ENCODE measurements at regions not wholly inside any gene's neighbourhood (a gene's known extent, or its start where the extent isn't known, plus 50 kb on each side); places are given as distances from the start of the nearest gene placed in this dataset.
"Not testable (repeated sequence)": the region's sequence is repeated elsewhere in the genome, so short reads cannot be mapped to it uniquely, and the experiment has no call there.

GRCh38 chr4:81783558-81783957 lies 311.9 kb upstream of the RASGEF1B start:
- H3K36me3 Mint-ChIP-seq (ENCODE audit: low read depth), result no peaks in the 10 kb centered on the region
- no peak overlapping the region for H3K4me3 Mint-ChIP-seq
- WGBS, 2 experiments (ENCODE audit: insufficient coverage in 1 of 2, insufficient read length in 1 of 2), result 96 to 100% methylated on average over 1 to 2 of the region's 2 CpGs
- Histone ChIP-seq H3K4me3 (ENCODE audit: low read length) (no peak overlapping the region), H3K27me3 (ENCODE audit: control insufficient read depth, insufficient read depth, low read length, poor library complexity, severe bottlenecking) (no peaks in the 10 kb centered on the region), H3K4me1 (ENCODE audit: control insufficient read depth, insufficient read depth, low read length) (peaks cover 11% of the 10 kb centered on the region), H3K9ac (ENCODE audit: extremely low read depth, low read length, poor library complexity, severe bottlenecking) (no peak overlapping the region), H3K27ac (ENCODE audit: low read depth, low read length) (no peak overlapping the region), H3K9me3 (ENCODE audit: control insufficient read depth, low read length) (no peaks in the 10 kb centered on the region), H3K36me3 (ENCODE audit: control insufficient read depth, insufficient read depth, low read length) (no peaks in the 10 kb centered on the region)
- no peak for DNase-seq
- H3K9me3 Mint-ChIP-seq, result no peaks in the 10 kb centered on the region
- no peak overlapping the region for H3K27ac Mint-ChIP-seq
- H3K4me1 Mint-ChIP-seq, result peaks cover 27% of the 10 kb centered on the region
- no peaks in the 10 kb centered on the region for H3K27me3 Mint-ChIP-seq (ENCODE audit: insufficient read depth)
- no peak for TF ChIP-seq CTCF (conservative IDR thresholded peaks at IDR 0.05)

- Mint-ChIP-seq H3K9me3 (no peaks in the 10 kb centered on the region), H3K36me3 (ENCODE audit: low read depth) (no peaks in the 10 kb centered on the region), H3K27me3 (ENCODE audit: insufficient read depth) (no peaks in the 10 kb centered on the region), H3K4me1 (peaks cover 30% of the 10 kb centered on the region), H3K4me3 (no peak overlapping the region), H3K27ac (no peak overlapping the region)
- WGBS, 2 experiments (ENCODE audit: insufficient coverage in 1 of 2, insufficient read length in 1 of 2), result 77% methylated on average over 2 of the region's 2 CpGs; no CpG with 5 or more reads in 1 of the 2 experiments
- H3K9me3 ChIP-seq (ENCODE audit: control insufficient read depth, low read length), result no peaks in the 10 kb centered on the region
- no peak overlapping the region for H3K27ac ChIP-seq (ENCODE audit: low read depth, low read length)
- no peaks in the 10 kb centered on the region for H3K36me3 ChIP-seq (ENCODE audit: control insufficient read depth, insufficient read depth, low read length)
- TF ChIP-seq CTCF (conservative IDR thresholded peaks at IDR 0.05), result no peak
- H3K4me1 ChIP-seq (ENCODE audit: control insufficient read depth, insufficient read depth, low read length), result peaks cover 11% of the 10 kb centered on the region
- H3K27me3 ChIP-seq (ENCODE audit: control insufficient read depth, insufficient read depth, low read length, poor library complexity, severe bottlenecking), result no peaks in the 10 kb centered on the region
- no peak overlapping the region for H3K4me3 ChIP-seq (ENCODE audit: low read length)
- no peak overlapping the region for H3K9ac ChIP-seq (ENCODE audit: extremely low read depth, low read length, poor library complexity, severe bottlenecking)
- DNase-seq, result no peak
Measured at GRCh38 chr4:81781799-81782198, 310.1 kb upstream of the RASGEF1B start.

- H3K27me3 Mint-ChIP-seq (ENCODE audit: insufficient read depth); H3K4me3 ChIP-seq (ENCODE audit: low read length); H3K27me3 ChIP-seq (ENCODE audit: control insufficient read depth, insufficient read depth, low read length, poor library complexity, severe bottlenecking); H3K36me3 ChIP-seq (ENCODE audit: control insufficient read depth, insufficient read depth, low read length); H3K36me3 Mint-ChIP-seq (ENCODE audit: low read depth); H3K27ac ChIP-seq (ENCODE audit: low read depth, low read length); H3K9me3 Mint-ChIP-seq; H3K27ac Mint-ChIP-seq; DNase-seq; H3K4me3 Mint-ChIP-seq; H3K9me3 ChIP-seq (ENCODE audit: control insufficient read depth, low read length); H3K9ac ChIP-seq (ENCODE audit: extremely low read depth, low read length, poor library complexity, severe bottlenecking): not testable (repeated sequence)
- H3K4me1 ChIP-seq (ENCODE audit: control insufficient read depth, insufficient read depth, low read length), result peaks cover 11% of the 10 kb centered on the region
- H3K4me1 Mint-ChIP-seq, result peaks cover 17% of the 10 kb centered on the region
- WGBS, 2 experiments (ENCODE audit: insufficient coverage in 1 of 2, insufficient read length in 1 of 2), result 98 to 100% methylated on average over 1 to 3 of the region's 3 CpGs
Measured at GRCh38 chr4:81777718-81778117, 306.0 kb upstream of the RASGEF1B start.

GRCh38 chr4:81776794-81777193 lies 305.1 kb upstream of the RASGEF1B start:
- no peak overlapping the region for H3K4me3 ChIP-seq (ENCODE audit: low read length)
- no peak for DNase-seq
- no peaks in the 10 kb centered on the region for H3K27me3 ChIP-seq (ENCODE audit: control insufficient read depth, insufficient read depth, low read length, poor library complexity, severe bottlenecking)
- Mint-ChIP-seq H3K27me3 (ENCODE audit: insufficient read depth) (no peaks in the 10 kb centered on the region), H3K36me3 (ENCODE audit: low read depth) (no peaks in the 10 kb centered on the region), H3K9me3 (no peaks in the 10 kb centered on the region), H3K4me1 (peaks cover 17% of the 10 kb centered on the region), H3K27ac (no peak overlapping the region), H3K4me3 (no peak overlapping the region)
- no peaks in the 10 kb centered on the region for H3K36me3 ChIP-seq (ENCODE audit: control insufficient read depth, insufficient read depth, low read length)
- no peaks in the 10 kb centered on the region for H3K9me3 ChIP-seq (ENCODE audit: control insufficient read depth, low read length)
- no peak for TF ChIP-seq CTCF (conservative IDR thresholded peaks at IDR 0.05)
- no peak overlapping the region for H3K9ac ChIP-seq (ENCODE audit: extremely low read depth, low read length, poor library complexity, severe bottlenecking)
- H3K27ac ChIP-seq (ENCODE audit: low read depth, low read length), result no peak overlapping the region
- H3K4me1 ChIP-seq (ENCODE audit: control insufficient read depth, insufficient read depth, low read length), result peaks cover 11% of the 10 kb centered on the region
